SK-N-SH (cell line): ENCODE measurements at regions not wholly inside any gene's neighbourhood (a gene's known extent, or its start where the extent isn't known, plus 50 kb on each side); places are given as distances from the start of the nearest gene placed in this dataset.

Experiments
- CTCF ChIA-PET: fragments of 300-600, 350-600 bp; formaldehyde crosslinking; extraction: SDS; loops from one replicate; lab custom pipeline; 2021; lab: Yijun Ruan, JAX
- POLR2A ChIA-PET: fragments of 350-600 bp; sonication (Branson Sonifier 250); formaldehyde crosslinking; extraction: SDS; loops from one replicate; lab custom pipeline; 2020; ENCODE audit warnings: antibody characterized with exemption, inconsistent platforms; lab: Yijun Ruan, JAX
- DNase-seq: peaks from one replicate; pipeline ENCODE4 v3.0.0; 2012
- H2AFZ ChIP-seq: fragments of 200-600 bp; sonication (generic); 2 replicates; pipeline ENCODE4 v1.8.1; 2016; ENCODE audit warnings: antibody characterized with exemption, mild to moderate bottlenecking, low read depth
- H3F3A ChIP-seq: fragments of 200-600 bp; sonication (generic); replicated peaks from 2 replicates; pipeline ENCODE3; 2016; ENCODE audit warnings: antibody characterized with exemption, mild to moderate bottlenecking; ENCODE audit not compliant: insufficient read depth
- H3K27ac ChIP-seq, 2 experiments: fragments of 200-500 bp in 1 of 2; fragments of 200-600 bp in 1 of 2; sonication (Bioruptor generic) in 1 of 2; sonication (generic), shearing (Covaris generic) in 1 of 2; 2 replicates each; pipeline versions ENCODE4 v1.5.1 to v1.6.1; 2014 to 2016; ENCODE audit warnings: low read depth in 2 of 2, inconsistent platforms in 1 of 2, low read length in 1 of 2, mild to moderate bottlenecking in 1 of 2, mixed read lengths in 1 of 2
- H3K27me3 ChIP-seq: fragments of 200-600 bp; sonication (generic), shearing (Covaris generic); 2 replicates; pipeline ENCODE4 v1.6.1; 2016; ENCODE audit warnings: mixed run types; ENCODE audit not compliant: insufficient read depth
- H3K36me3 ChIP-seq, 2 experiments: fragments of 200-500 bp in 1 of 2; fragments of 200-600 bp in 1 of 2; sonication (Bioruptor generic) in 1 of 2; sonication (generic) in 1 of 2; replicated peaks in 1 of 2; 2 replicates each; pipeline versions ENCODE3 to v1.5.1; 2014 to 2016; ENCODE audit warnings: low read length in 1 of 2, mild to moderate bottlenecking in 1 of 2; ENCODE audit not compliant: insufficient read depth in 2 of 2, control insufficient read depth in 1 of 2
- H3K4me1 ChIP-seq, 2 experiments: fragments of 200-500 bp in 1 of 2; fragments of 200-600 bp in 1 of 2; sonication (Bioruptor generic) in 1 of 2; sonication (generic), shearing (Covaris generic) in 1 of 2; 2 replicates each; pipeline versions ENCODE4 v1.5.1 to v1.6.1; 2014 to 2016; ENCODE audit warnings: low read depth in 1 of 2, low read length in 1 of 2, mixed run types in 1 of 2; ENCODE audit not compliant: insufficient read depth in 2 of 2, control insufficient read depth in 1 of 2
- H3K4me2 ChIP-seq: fragments of 200-600 bp; sonication (generic), shearing (Covaris generic); 2 replicates; pipeline ENCODE4 v1.6.1; 2017; ENCODE audit warnings: mixed run types
- H3K4me3 ChIP-seq, 2 experiments: fragments of 200-500 bp in 1 of 2; fragments of 200-600 bp in 1 of 2; sonication (Bioruptor generic) in 1 of 2; sonication (generic), shearing (Covaris generic) in 1 of 2; 2 replicates each; pipeline versions ENCODE4 v1.5.1 to v1.8.1; 2014 to 2016; ENCODE audit warnings: low read depth in 2 of 2, inconsistent platforms in 1 of 2, low read length in 1 of 2, mild to moderate bottlenecking in 1 of 2, mixed read lengths in 1 of 2, moderate library complexity in 1 of 2
- H3K79me2 ChIP-seq: fragments of 200-600 bp; sonication (generic); 2 replicates; pipeline ENCODE4 v1.8.1; 2017; ENCODE audit warnings: mild to moderate bottlenecking; ENCODE audit not compliant: insufficient read depth
- H3K9ac ChIP-seq: fragments of 200-600 bp; sonication (generic); 2 replicates; pipeline ENCODE4 v1.6.1; 2017; ENCODE audit warnings: mixed run types
- H3K9me2 ChIP-seq: fragments of 200-600 bp; sonication (generic); 2 replicates; pipeline ENCODE4 v1.6.1; 2017; ENCODE audit warnings: mixed run types
- H3K9me3 ChIP-seq: fragments of 200-600 bp; sonication (generic); 2 replicates; pipeline ENCODE4 v1.6.1; 2017; ENCODE audit warnings: mixed run types, mild to moderate bottlenecking, moderate library complexity
- H4K20me1 ChIP-seq: fragments of 200-600 bp; sonication (generic); 2 replicates; pipeline ENCODE4 v1.6.1; 2017; ENCODE audit warnings: mild to moderate bottlenecking, mixed run types; ENCODE audit not compliant: insufficient read depth
- ELF1 ChIP-seq: IDR thresholded peaks from 2 replicates; pipeline ENCODE4 v1.4.0; 2012
- FOSL2 ChIP-seq: IDR thresholded peaks from 2 replicates; pipeline ENCODE4 v1.4.0; 2012; ENCODE audit warnings: low read depth, mild to moderate bottlenecking, moderate library complexity, borderline replicate concordance
- FOXJ3 ChIP-seq: sonication (generic); formaldehyde crosslinking; IDR thresholded peaks from 2 replicates; pipeline ENCODE4 v1.5.1; 2020; ENCODE audit warnings: mild to moderate bottlenecking, missing genetic modification reagents
- GABPA ChIP-seq: IDR thresholded peaks from 2 replicates; pipeline ENCODE4 v1.4.0; 2012; ENCODE audit warnings: low read depth, mild to moderate bottlenecking
- GATA2 ChIP-seq: sonication (generic); formaldehyde crosslinking; IDR thresholded peaks from 2 replicates; pipeline ENCODE4 v1.5.0; 2020; ENCODE audit warnings: mild to moderate bottlenecking, missing genetic modification reagents
- IRF3 ChIP-seq: fragments of 150-350 bp; IDR thresholded peaks from 2 replicates; pipeline ENCODE4 v1.6.1; 2016; ENCODE audit warnings: mild to moderate bottlenecking, low read depth, low read length
- MAX ChIP-seq: IDR thresholded peaks from 2 replicates; pipeline ENCODE4 v1.4.0; 2012; ENCODE audit warnings: low read depth
- MXI1 ChIP-seq: IDR thresholded peaks from 2 replicates; pipeline ENCODE4 v1.6.1; 2012; ENCODE audit warnings: mild to moderate bottlenecking, low read depth, low read length, improper control_type of control experiment
- NFIC ChIP-seq: IDR thresholded peaks from 2 replicates; pipeline ENCODE4 v1.4.0; 2012; ENCODE audit warnings: borderline replicate concordance
- NRF1 ChIP-seq: IDR thresholded peaks from 2 replicates; pipeline ENCODE4 v1.6.1; 2012; ENCODE audit warnings: low read depth, mild to moderate bottlenecking, low read length
- PBX3 ChIP-seq: IDR thresholded peaks from 2 replicates; pipeline ENCODE4; 2012
- POLR2AphosphoS5 ChIP-seq: IDR thresholded peaks from 2 replicates; pipeline ENCODE4 v1.6.1; 2012; ENCODE audit warnings: low read depth, low read length
- RCOR1 ChIP-seq: fragments of 150-350 bp; IDR thresholded peaks from 2 replicates; pipeline ENCODE4 v1.6.1; 2017; ENCODE audit warnings: antibody characterized with exemption, low read length
- REST ChIP-seq: IDR thresholded peaks from 2 replicates; pipeline ENCODE4 v1.6.1; 2012; ENCODE audit warnings: mild to moderate bottlenecking, low read depth, low read length, moderate library complexity
- SIN3A ChIP-seq: IDR thresholded peaks from 2 replicates; pipeline ENCODE4 v1.6.1; 2012; ENCODE audit warnings: low read depth, mild to moderate bottlenecking, low read length, moderate library complexity, borderline replicate concordance
- SMC3 ChIP-seq: IDR thresholded peaks from 2 replicates; pipeline ENCODE4 v1.6.1; 2012; ENCODE audit warnings: low read depth, low read length, improper control_type of control experiment
- TAF1 ChIP-seq: IDR thresholded peaks from 2 replicates; pipeline ENCODE4 v1.6.1; 2012; ENCODE audit warnings: low read depth, mild to moderate bottlenecking, low read length, moderate library complexity, borderline replicate concordance
- TEAD4 ChIP-seq: IDR thresholded peaks from 2 replicates; pipeline ENCODE4 v1.4.0; 2012; ENCODE audit warnings: mild to moderate bottlenecking, borderline replicate concordance; ENCODE audit not compliant: insufficient read depth
- USF1 ChIP-seq: IDR thresholded peaks from 2 replicates; pipeline ENCODE4 v1.4.0; 2012; ENCODE audit warnings: low read depth, borderline replicate concordance
- YY1 ChIP-seq: IDR thresholded peaks from 2 replicates; pipeline ENCODE4 v1.4.0; 2012; ENCODE audit warnings: low read depth, mild to moderate bottlenecking
- WGBS: methylation state at CpG from one replicate; pipeline ENCODE4 v1.1.6; 2017; ENCODE audit warnings: low lambda C conversion rate; 5-methylcytosine and 5-hydroxymethylcytosine counted together

- DNase-seq: no peak
- Histone ChIP-seq H3K36me3 (no peaks in the 10 kb centered on the region), H3K4me3 (no peak overlapping the region), H3K79me2 (no peaks in the 10 kb centered on the region), H3K27ac (no peak overlapping the region), H2AFZ (no peak overlapping the region), H3K9me2 (peaks cover 3% of the 10 kb centered on the region; the same call in 1 of the 2 replicates), H3K9ac (no peak overlapping the region), H4K20me1 (no peaks in the 10 kb centered on the region), H3K4me2 (no peak overlapping the region), H3F3A (no peaks in the 10 kb centered on the region), H3K27me3 (no peaks in the 10 kb centered on the region; the same call in 1 of the 2 replicates), H3K4me1 (no peaks in the 10 kb centered on the region), H3K9me3 (no peaks in the 10 kb centered on the region)
- ChIA-PET POLR2A (no interaction called here), CTCF (interaction anchor here (1.2 kb wide), 1 partner anchor 14 kb away, joined by 3 read pairs; no protein-coding TSS in a partner anchor)
- TF ChIP-seq REST (no peak), RCOR1 (no peak)
- WGBS: 68% methylated on average over 9 of the region's 9 CpGs
Measured at GRCh38 chr16:54862529-54862928, 68.1 kb upstream of the IRX5 start.

- no peak overlapping the region for H3K27ac ChIP-seq
- WGBS: 52% methylated on average over 2 of the region's 2 CpGs
- no peaks in the 10 kb centered on the region for H4K20me1 ChIP-seq
- ChIA-PET POLR2A (no interaction called here), CTCF (no interaction called here)
- no peak overlapping the region for H3K4me2 ChIP-seq
- H3F3A ChIP-seq: no peaks in the 10 kb centered on the region
- TF ChIP-seq PBX3 (no peak), SIN3A (no peak), GABPA (no peak), SMC3 (no peak), TAF1 (no peak), FOXJ3 (CRISPR knock-in tag) (no peak), MAX (no peak), RCOR1 (no peak), MXI1 (no peak), NFIC (no peak), NRF1 (no peak), GATA2 (CRISPR knock-in tag) (no peak), POLR2AphosphoS5 (no peak), ELF1 (no peak), FOSL2 (no peak), USF1 (no peak), IRF3 (no peak), YY1 (no peak), TEAD4 (no peak)
- no peak overlapping the region for H3K9ac ChIP-seq
- H3K4me1 ChIP-seq: no peaks in the 10 kb centered on the region
- no peaks in the 10 kb centered on the region for H3K27me3 ChIP-seq
- no peak overlapping the region for H2AFZ ChIP-seq
- H3K36me3 ChIP-seq: no peaks in the 10 kb centered on the region
- no peaks in the 10 kb centered on the region for H3K9me3 ChIP-seq
- DNase-seq: no peak
- peaks cover 3% of the 10 kb centered on the region; the same call in 1 of the 2 replicates for H3K9me2 ChIP-seq
- no peak overlapping the region for H3K4me3 ChIP-seq
- H3K79me2 ChIP-seq: no peaks in the 10 kb centered on the region
Measured at GRCh38 chr16:54856871-54857270, 73.8 kb upstream of the IRX5 start.
